Inferior parietal cortex (tissue), 1 donor: ENCODE measurements at regions not wholly inside any gene's neighbourhood (a gene's known extent, or its start where the extent isn't known, plus 50 kb on each side); places are given as distances from the start of the nearest gene placed in this dataset.
"Not testable (repeated sequence)": the region's sequence is repeated elsewhere in the genome, so short reads cannot be mapped to it uniquely, and the experiment has no call there.

Experiments used
- DNase-seq: peaks from one replicate; pipeline ENCODE4 v3.0.0-alpha.2; 2016; ENCODE audit errors: extremely low spot score

DNA sequence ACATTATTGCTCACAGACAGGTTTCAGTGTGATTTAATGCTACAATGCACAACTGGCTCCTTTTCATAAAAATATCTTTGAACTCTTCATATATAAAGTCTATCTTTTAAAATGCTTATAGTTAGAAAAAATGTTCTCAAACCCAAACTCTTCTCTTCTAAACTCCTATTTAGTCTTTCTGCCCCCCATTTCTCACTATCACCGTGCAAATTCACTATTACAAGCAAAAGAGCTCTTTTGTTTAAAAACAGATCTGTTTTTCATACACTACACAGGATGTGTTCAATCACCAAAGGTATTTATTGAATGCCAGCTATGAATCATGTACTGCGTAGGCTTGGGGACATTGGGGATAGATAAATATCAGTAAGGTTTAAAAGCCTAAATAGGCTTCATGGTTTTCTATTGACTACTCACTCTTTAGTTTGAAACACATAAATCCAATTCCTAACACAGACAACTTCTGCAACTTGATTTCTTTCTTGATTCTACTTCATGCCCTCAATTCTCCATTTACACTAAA, 692.3 kb downstream of the C12orf50 start:
- DNase-seq = no peak

DNA sequence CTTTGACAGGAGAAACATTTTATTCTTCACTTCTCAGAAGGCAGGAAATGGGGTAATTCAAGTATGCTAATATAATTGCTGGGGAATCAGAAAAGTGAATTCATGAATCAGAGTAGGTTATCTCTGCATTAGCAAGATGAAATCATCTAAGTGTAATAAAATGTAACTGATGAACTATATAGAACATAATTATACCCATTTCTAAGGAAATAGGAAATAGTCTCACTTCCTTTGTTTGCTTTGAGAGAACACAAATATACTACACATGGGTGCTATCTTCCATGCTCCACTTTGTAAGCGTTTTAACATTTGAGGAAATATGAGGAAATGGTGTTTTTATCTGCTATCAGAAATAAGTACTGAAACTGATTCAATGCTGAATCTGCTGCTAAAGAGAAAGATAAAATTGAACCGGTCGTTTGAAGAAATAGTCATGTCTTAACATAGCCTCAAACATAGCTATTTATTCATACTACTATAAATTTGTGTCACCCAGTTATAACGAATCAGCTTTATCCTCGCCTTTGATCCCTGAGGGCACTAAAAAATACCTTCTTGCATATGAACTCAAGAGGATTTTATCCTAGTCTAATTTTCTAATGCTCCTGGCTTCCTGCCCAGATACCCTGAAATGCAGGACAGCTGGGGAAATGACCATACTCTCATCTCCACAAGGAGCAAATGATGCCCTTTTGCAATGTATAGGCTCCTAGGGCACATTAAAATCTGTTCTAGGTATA, 696.0 kb downstream of the C12orf50 start:
- no peak for DNase-seq

DNA sequence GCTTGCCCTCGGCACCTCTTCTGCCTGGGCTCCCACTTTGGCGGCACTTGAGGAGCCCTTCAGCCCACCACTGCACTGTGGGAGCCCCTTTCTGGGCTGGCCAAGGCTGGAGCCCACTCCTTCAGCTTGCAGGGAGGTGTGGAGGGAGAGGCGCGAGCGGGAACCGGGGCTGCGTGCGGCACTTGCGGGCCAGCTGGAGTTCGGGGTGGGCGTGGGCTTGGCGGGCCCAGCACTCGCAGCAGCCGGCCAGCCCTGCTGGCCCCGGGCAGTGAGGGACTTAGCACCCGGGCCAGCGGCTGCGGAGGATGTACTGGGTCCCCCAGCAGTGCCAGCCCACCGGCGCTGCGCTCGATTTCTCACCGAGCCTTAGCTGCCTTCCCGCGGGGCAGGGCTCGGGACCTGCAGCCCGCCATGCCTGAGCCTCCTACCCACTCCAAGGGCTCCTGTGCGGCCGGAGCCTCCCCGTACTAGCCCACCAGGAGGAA, 699.1 kb downstream of the C12orf50 start:
- not testable (repeated sequence) for DNase-seq

DNA sequence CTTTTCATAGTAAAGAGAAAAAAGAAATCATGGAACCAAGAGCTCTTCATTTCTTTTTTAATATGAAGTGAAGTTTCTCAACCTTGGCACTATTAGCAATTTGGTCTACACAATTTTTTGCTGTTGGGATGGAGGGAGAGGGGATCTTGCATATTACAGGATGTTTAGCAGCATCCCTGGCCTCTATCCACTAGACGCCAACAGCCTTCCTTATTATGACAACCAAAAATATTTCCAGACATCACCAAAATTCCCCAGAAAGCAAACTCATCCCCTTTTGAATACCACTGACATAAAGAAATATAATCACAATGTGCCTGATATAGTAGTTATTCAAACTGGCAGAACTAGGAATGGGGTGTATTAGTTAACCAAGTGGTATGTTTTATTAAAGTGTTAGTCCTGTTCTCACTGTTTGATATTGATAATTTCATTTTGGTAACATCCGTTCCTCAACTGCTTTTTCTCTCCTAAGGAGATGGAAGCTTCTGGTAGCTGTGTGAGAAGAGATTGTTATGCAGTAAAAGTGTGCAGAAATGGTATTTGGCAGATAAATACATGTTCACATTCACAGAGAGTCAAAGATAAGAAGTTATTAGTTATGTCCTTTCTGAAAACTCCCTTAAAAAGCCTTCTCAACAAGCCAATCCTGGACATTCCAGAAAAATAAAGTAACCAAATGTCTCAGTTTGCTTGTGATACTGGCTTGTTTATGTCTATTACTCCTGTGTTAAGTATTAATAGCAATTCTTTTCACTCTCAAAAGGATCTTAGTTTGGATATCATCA, 699.9 kb downstream of the C12orf50 start:
- DNase-seq = no peak

DNA sequence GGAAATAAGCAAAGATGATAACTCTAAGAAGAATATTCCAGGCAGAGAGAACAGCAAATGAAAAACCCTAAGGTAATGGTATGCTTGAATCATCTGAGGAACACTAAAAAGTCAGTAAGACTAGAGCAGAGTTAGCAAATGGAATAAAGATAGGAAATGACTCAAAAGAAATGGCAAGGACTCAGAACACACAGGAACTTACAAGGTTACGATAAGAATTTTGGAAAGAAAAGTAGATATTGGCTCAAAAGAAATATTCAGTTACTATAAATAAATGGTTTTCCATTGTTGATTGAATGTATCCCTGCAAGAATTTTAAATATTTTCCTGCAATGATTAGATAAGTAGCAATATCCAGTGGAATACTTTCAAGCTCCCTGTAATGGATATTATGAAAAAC, 705.8 kb downstream of the C12orf50 start:
- no peak for DNase-seq

DNA sequence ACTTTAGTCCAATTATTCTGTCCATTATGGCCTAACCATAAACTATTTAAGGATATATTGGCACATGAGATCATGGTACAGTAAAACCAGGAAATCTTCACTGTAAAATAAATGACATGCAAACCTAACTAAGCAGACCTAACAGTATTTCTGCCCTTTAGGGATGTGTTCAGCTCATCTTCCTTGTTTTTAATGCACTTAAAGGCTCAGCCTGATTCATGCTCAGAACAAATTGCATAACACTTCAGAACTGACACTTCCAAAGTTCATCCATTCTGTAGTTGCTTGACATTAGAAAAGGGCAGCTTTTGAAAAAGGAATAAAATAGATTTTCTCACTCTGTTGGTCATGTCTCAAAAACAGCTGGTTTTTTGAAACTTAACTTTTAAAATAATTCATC, 708.5 kb downstream of the C12orf50 start:
- no peak for DNase-seq

DNA sequence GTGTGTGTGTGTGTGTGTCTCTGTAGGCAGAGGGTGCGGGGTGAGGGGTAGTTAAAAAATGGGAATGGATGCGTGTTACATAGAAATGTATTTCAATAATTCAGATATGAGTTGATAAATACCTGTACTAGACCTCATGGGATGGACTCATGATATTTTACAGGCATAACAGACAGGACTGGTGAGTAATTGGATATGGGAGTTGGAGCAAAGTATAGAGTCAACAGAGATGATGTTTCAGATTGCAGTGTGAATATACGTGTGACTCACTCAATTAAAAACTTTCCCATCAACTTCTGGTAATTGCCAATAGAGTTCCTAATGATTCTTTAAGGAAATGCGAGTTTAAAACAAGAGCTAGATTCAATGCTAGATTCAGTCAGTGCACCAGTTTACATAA, 711.9 kb downstream of the C12orf50 start:
- no peak for DNase-seq

DNA sequence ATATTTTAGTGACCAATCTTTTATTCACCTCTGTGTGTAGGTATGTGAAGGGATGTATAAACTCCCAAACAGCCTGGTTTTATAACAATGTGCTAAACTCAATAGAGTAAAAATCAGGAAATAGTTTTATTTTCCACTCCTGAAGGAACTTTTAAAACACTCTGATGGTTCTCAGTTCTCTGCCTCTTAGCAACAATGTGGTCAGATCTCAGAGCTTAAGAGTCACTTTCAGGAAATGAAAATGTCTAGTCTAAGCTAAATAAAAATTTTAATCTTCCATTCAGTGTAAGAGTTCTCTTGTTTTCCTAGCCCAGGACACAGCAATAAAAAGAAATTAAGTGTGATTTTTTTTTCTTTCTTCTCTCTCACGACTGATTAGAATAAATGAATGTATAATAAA, 718.0 kb downstream of the C12orf50 start:
- no peak for DNase-seq

DNA sequence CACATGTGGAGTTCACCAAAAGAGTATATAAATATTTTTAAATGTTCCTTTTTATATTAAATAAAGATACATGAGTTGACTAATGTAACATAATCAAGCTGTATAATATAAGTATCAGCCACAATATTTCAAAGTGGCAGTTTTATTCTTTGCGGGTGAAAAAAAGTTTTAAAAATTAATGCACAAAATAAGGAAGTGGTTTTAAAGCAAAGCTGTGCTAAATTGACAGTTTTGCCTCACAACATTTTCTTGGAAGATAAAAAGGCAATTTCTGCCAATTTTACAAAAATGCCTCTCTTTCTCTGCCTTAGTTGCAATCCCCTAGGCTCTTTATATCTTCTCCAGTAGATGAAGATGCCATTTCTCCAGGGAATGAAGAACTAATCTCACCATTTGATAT, 719.1 kb downstream of the C12orf50 start:
- DNase-seq = no peak

DNA sequence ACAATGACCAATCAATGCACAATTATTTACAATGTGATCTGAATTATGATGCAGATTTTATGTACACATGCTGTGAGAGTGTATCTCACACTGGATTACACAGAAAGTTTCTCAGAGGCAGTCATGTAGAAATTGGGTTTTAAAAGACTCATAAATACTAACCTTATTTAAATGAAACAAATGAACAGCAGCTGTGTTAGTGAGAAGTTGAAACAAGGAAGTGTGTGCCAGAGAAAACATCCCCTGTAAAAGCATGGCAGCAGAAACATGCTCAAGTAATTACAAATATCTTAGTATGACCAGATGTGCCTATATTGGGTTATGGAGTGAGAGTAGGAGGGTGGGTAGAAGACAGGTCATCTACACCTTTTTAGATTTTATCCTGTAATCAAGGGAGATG, 723.7 kb downstream of the C12orf50 start:
- DNase-seq = no peak

DNA sequence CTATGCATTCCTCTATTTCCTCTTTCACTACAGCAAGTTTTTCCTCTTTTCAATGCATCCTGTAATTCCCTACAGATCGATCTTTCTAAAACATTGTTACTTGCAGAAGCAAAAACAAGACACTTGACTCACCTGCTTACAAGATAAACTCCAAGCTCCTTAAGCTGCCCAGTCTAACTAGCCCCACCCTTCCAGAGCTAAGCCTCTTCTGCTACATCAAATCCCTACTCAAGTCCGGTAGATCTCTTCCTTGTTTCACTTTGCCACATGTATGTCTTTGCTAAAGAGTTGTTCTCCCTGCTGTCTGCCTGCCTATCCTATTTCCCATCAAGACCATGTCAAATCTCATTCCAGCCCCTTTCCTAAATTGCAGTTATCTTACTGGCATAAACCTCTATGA, 724.8 kb downstream of the C12orf50 start:
- no peak for DNase-seq

DNA sequence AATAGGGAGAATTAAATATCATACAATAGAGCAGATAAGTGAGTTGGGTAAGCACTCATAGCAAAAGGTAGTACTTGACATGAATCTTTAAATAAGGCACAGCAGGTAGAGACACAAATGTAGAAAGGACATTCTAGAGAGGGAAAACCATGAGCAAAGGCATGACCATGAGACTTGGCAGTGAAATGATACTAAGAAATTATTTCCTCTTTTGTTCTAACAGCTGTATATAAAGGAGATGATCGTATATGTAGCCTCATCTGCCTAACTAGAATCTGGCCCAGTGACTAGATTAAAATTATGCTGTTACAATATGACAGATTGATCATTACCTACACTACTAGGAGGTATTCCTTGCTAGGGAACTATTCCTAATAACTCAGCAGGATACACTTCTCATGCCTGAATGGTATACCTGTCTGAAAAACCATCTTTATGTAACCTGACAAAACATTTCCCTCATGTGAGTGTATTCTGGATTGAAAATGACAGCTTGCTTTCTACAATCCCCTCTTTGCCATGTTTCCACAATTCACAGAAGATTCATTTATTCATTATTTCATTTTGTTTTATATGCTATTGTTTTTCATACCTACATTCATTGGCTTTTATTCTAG, 725.7 kb downstream of the C12orf50 start:
- no peak for DNase-seq

DNA sequence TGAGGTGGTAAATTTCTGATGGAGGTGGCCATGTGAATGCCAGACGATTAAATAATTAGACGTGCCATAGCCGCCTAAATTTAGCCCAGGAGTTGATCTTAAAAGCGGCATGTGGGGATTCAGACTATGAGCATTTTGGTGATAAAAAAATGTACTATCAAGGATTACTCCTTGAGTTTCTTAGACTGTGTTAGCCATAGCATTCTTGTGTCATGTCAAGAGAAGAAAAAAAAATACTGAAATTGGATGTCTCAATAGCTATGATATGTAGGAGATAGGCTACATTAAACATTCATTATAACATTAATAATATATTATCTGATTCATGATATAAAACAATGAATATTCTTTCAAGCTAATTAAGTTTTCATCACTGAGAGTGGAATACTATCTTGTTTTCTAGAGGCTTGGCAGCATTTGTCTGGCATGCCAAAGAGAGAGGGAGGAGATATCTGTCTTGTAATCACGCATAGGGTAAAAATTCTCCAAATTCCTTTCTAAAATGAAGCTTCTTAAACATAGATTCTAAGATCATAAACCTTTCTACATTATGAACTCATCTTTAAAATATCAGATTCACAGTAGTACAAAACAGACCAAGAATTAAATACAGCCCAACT, 727.0 kb downstream of the C12orf50 start:
- no peak for DNase-seq

DNA sequence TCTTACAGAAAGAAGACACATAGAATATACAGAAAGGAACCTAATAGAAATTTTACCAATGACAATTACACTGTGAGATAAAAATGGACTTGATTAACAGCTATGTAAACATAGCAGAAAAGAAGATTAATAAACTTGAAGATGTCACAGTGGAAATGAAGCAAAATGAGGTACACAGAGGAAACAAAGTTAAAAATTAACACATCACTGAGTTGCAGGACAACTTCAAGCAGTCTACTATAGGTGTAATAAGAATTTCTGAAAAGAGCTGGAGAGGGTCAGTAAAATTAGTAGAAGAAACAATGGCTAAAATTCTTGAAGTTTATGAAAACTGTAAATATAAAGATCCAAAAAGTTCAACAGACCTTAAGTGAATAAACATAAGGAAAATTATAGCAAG, 738.7 kb downstream of the C12orf50 start:
- no peak for DNase-seq

DNA sequence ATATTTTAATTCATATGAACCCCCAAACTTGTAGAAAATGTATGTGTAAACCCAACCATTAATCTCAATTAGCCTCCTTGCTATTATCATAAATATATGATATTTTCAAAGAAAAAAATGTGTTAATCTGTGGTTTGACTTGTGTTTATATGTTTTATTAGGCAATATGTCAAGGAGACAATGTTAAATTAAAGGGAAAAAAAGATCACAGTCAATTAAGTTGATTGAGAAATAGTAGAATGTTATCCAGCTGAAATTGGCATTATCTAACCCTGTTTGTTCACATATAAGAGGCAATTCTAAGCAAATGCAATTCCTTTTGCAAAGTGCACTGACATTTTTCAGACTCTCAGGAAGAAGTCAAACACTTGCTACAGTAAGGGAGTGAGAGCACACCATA, 745.3 kb downstream of the C12orf50 start:
- no peak for DNase-seq

DNA sequence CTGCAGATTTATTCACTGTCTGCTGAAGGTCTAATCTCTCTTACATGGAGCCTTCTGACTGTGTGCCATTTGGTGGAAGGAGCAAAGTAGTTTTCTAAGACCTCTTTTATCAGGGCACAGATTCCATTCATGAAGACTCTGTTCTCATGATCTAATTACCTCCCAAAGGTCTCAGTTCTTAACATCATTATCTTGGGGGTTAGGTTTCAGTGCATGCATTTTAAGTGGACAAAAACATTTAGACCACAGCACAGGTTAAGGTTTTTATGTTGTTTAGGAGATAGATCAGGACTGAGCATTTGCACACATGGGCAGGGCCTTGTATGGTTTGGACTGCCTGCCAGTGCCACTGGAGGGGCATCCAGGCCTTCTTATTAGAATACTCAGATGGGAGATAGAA, 746.1 kb downstream of the C12orf50 start:
- no peak for DNase-seq

DNA sequence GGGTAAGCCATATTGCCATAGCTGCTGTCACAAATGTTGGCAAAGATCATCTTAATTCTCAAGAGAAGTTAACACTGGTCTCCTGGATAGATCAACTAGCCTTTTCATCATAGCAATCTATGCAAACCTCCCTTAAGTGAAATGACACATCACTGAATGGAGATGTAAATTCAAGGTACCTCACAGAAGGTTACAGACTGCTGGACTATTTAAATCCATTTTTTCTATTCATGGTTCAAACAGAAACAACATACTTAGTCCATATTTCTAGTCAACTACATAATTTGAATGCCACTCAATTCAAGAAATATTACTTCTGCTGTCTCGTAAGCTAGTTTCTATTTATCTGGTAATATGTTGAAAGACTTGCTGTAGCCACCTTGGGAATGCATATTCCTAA, 748.3 kb downstream of the C12orf50 start:
- DNase-seq = no peak

DNA sequence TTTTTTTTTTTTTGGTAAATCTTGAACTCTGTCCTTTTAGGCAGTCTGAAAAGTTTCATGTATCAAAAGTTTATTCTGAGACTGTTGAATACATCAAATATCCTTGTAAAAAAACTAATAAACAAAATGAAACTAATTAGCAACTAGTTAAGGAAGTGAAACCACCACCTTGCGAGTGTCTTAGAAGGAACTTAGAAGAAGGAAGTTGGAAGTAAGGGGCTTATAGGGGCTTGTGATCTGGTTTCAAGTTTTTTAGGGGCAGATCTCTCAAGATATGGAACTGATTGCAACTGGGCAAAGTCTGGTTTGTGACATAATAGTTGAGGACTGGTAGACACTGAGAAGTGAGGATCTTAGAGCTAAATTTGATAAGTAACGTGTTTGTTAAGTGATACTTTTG, 748.8 kb downstream of the C12orf50 start:
- no peak for DNase-seq

DNA sequence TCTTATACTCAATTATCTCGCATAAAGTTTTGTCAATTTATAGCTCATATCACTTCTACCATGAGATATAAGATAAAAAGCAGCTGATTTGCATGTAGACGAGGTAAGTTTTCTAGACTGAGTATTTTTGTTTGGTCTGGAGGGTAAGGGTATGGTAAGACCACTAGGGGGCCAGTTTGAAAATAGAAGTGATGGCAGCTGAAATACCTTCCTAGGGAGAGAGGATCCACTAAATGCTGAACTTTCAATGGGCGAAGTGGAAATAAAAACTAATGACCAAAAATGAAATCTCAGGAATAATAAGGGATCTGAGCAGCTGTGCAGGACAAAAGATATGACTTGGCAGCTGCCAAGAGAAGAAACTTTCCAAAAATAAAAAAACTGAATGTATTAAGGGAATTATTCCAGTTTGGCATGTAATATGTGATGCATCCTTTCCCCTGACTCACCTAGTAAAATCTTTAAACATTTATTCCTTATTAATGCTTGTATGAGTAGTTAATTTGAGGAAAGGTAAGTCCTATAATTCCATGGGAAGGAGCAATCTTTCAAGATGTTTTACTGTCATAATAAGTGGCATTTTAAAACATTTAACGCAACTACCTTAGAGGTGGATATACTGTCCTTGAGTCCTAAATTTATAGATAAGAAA, 754.5 kb downstream of the C12orf50 start:
- DNase-seq = peak; percentile 6

DNA sequence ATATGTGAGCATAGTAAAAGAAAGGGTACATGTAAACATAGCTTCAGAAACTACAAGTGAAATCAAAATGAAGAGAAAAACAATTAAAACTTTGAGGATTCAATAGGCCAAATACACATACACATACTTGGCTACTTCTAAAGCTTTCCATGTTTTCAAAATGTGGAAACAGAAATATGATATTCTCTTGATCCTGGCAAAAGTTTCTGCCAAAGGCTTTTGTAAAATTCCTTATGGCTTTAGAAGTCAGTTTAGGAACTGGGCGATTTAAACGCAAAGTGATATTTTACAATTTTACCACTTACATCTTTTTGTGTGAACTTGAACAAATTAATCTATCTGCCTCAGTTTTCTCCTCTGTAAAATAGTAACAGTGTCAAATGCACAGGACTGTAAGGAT, 756.4 kb downstream of the C12orf50 start:
- no peak for DNase-seq

DNA sequence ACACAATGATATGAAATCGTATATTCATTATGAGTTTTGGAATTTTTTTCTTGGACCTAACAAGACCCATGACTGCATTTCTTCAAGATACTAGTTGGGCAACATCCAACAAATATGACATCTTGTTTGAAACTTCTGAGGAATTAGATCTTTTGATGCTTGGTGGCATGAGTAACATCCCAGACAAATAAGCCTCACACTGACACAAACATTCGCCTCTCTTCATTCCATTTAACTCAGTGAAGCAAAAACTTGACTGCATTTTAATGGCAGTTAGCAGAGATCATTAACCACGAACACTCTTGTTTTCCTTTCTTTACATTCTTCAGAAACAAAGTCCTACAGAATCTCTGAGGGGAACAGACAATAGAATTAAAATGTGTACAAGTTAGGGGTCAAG, 758.3 kb downstream of the C12orf50 start:
- DNase-seq = no peak

DNA sequence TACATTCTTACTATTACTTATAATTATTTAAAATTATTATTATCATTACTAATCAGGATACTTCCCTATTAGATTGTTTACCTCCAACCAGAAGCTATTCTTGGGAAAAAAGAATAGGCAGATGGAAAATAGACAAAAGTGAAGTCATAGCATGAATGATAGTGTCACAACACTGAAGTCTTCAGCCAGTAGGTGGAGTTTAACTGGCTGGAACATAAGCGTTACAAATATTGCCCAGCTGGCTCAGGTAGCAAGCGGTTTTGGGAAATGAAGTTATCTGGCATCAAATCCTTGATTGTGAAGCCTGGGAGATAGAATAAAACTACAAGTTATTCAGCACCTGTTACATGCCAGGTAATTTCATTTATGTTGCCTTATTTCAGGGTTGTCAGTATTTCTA, 762.9 kb downstream of the C12orf50 start:
- DNase-seq = no peak
